IMR-90 (cell line): ENCODE measurements at regions not wholly inside any gene's neighbourhood (a gene's known extent, or its start where the extent isn't known, plus 50 kb on each side); places are given as distances from the start of the nearest gene placed in this dataset.

Experiments
- ATAC-seq: fragments of 200-7000 bp; cut with Tn5 transposase; 2 replicates; pipeline ENCODE4 v1.9.1; 2020; ENCODE audit warnings: low read depth, mild to moderate bottlenecking, moderate library complexity
- BruUV-seq: library from RNA; stranded (reverse); fragments of 400-500 nt; replicated peaks from 2 replicates; lab custom pipeline; 2021; lab: Mats Ljungman, UMichigan
- CTCF ChIA-PET: fragments of 300-600 bp; formaldehyde crosslinking; extraction: SDS; loops from one replicate; lab custom pipeline; 2021; ENCODE audit warnings: antibody characterized with exemption; lab: Yijun Ruan, JAX
- POLR2A ChIA-PET: fragments of 300-600 bp; sonication (Branson Sonifier 250); formaldehyde crosslinking; loops from one replicate; lab custom pipeline; 2022; ENCODE audit warnings: antibody characterized with exemption; ENCODE audit not compliant: unreplicated experiment; lab: Charles Lee
- DNase-seq: peaks from one replicate; pipeline ENCODE4 v3.0.0; 2013
- H2AFZ ChIP-seq: replicated peaks from 2 replicates; pipeline ENCODE3; 2013; ENCODE audit warnings: low read length, mild to moderate bottlenecking; ENCODE audit not compliant: poor library complexity
- H2AK5ac ChIP-seq: 2 replicates; pipeline ENCODE4 v1.6.1; 2013; ENCODE audit warnings: low read depth, low read length, inconsistent platforms
- H2AK9ac ChIP-seq: replicated peaks from 2 replicates; pipeline ENCODE3; 2013; ENCODE audit warnings: mild to moderate bottlenecking, low read depth, low read length, moderate library complexity; ENCODE audit not compliant: poor library complexity
- H2BK120ac ChIP-seq: 2 replicates; pipeline ENCODE4 v1.6.1; 2013; ENCODE audit warnings: low read depth, low read length, inconsistent platforms
- H2BK15ac ChIP-seq: 3 replicates; pipeline ENCODE4 v1.6.1; 2013; ENCODE audit warnings: low read depth, low read length, inconsistent platforms
- H2BK20ac ChIP-seq: 2 replicates; pipeline ENCODE4 v1.6.1; 2013; ENCODE audit warnings: low read depth, mild to moderate bottlenecking, inconsistent platforms, low read length, moderate library complexity
- H2BK5ac ChIP-seq: 2 replicates; pipeline ENCODE4 v1.6.1; 2013; ENCODE audit warnings: mild to moderate bottlenecking, low read depth, low read length, inconsistent platforms; ENCODE audit not compliant: poor library complexity, severe bottlenecking
- H3K14ac ChIP-seq: replicated peaks from 2 replicates; pipeline ENCODE4 v1.6.1; 2013; ENCODE audit warnings: low read depth, low read length, inconsistent platforms
- H3K18ac ChIP-seq: 2 replicates; pipeline ENCODE4 v1.6.1; 2013; ENCODE audit warnings: low read depth, low read length, control low read depth
- H3K23ac ChIP-seq: 2 replicates; pipeline ENCODE4 v1.6.1; 2013; ENCODE audit warnings: low read depth, low read length, inconsistent platforms
- H3K27ac ChIP-seq: 2 replicates; pipeline ENCODE4 v1.5.1; 2013; ENCODE audit warnings: mild to moderate bottlenecking, control low read depth, low read length; ENCODE audit not compliant: insufficient read depth
- H3K27me3 ChIP-seq: 2 replicates; pipeline ENCODE4 v1.6.1; 2013; ENCODE audit warnings: low read length; ENCODE audit not compliant: control insufficient read depth, insufficient read depth
- H3K36me3 ChIP-seq: 2 replicates; pipeline ENCODE4 v1.6.1; 2013; ENCODE audit warnings: low read length, mixed read lengths; ENCODE audit not compliant: control insufficient read depth, insufficient read depth
- H3K4ac ChIP-seq: 2 replicates; pipeline ENCODE4 v1.6.1; 2013; ENCODE audit warnings: low read depth, low read length, inconsistent platforms
- H3K4me1 ChIP-seq: 2 replicates; pipeline ENCODE4 v1.6.1; 2013; ENCODE audit warnings: low read length, mixed read lengths; ENCODE audit not compliant: control insufficient read depth, insufficient read depth
- H3K4me2 ChIP-seq: 2 replicates; pipeline ENCODE4 v1.6.1; 2013; ENCODE audit warnings: low read depth, mild to moderate bottlenecking, control low read depth, low read length, moderate library complexity
- H3K4me3 ChIP-seq: 2 replicates; pipeline ENCODE4 v1.5.1; 2013; ENCODE audit warnings: low read depth, mild to moderate bottlenecking, control low read depth, low read length, moderate library complexity; ENCODE audit not compliant: insufficient read depth
- H3K56ac ChIP-seq: 2 replicates; pipeline ENCODE4 v1.6.1; 2013; ENCODE audit warnings: low read length, inconsistent platforms; ENCODE audit not compliant: insufficient read depth; ENCODE audit errors: extremely low read depth
- H3K79me1 ChIP-seq, 2 experiments: 2 replicates each; pipeline ENCODE4 v1.6.1; 2013; ENCODE audit warnings: low read length in 2 of 2, inconsistent platforms in 1 of 2, low read depth in 1 of 2
- H3K9ac ChIP-seq: 2 replicates; pipeline ENCODE4 v1.6.1; 2013; ENCODE audit warnings: low read depth, low read length, control low read depth
- H3K9me1 ChIP-seq: 2 replicates; pipeline ENCODE4 v1.6.1; 2013; ENCODE audit warnings: low read length, inconsistent platforms; ENCODE audit not compliant: insufficient read depth
- H3K9me3 ChIP-seq: 2 replicates; pipeline ENCODE4 v1.6.1; 2013; ENCODE audit warnings: low read length; ENCODE audit not compliant: control insufficient read depth, insufficient read depth
- H4K20me1 ChIP-seq: 2 replicates; pipeline ENCODE4 v1.6.1; 2013; ENCODE audit warnings: low read length, inconsistent platforms; ENCODE audit not compliant: insufficient read depth
- H4K5ac ChIP-seq: 2 replicates; pipeline ENCODE4 v1.6.1; 2013; ENCODE audit warnings: mild to moderate bottlenecking, low read depth, low read length, control low read depth
- H4K8ac ChIP-seq, 2 experiments: 2 replicates each; pipeline ENCODE4 v1.6.1; 2013; ENCODE audit warnings: low read depth in 2 of 2, low read length in 2 of 2, control low read depth in 1 of 2, inconsistent platforms in 1 of 2
- H4K91ac ChIP-seq: 2 replicates; pipeline ENCODE4 v1.6.1; 2013; ENCODE audit warnings: low read depth, low read length, inconsistent platforms; ENCODE audit not compliant: insufficient read depth
- NFE2L2 ChIP-seq: fragments of 150-350 bp; IDR thresholded peaks from 2 replicates; pipeline ENCODE4 v1.6.1; 2016; ENCODE audit warnings: low read depth, mild to moderate bottlenecking, low read length
- RAD21 ChIP-seq: IDR thresholded peaks from 2 replicates; pipeline ENCODE4 v1.6.1; 2012; ENCODE audit warnings: low read length, improper control_type of control experiment
- RCOR1 ChIP-seq: IDR thresholded peaks from 2 replicates; pipeline ENCODE4 v1.6.1; 2012; ENCODE audit warnings: mild to moderate bottlenecking, low read length, improper control_type of control experiment; ENCODE audit not compliant: insufficient replicate concordance
- WGBS, 2 experiments: methylation state at CpG; one replicate each; pipeline versions ENCODE4 v1.1.5 to v1.1.7; 2013; ENCODE audit warnings: missing lambda C conversion rate in 2 of 2; ENCODE audit not compliant: insufficient read length in 1 of 2; ENCODE audit errors: extremely low coverage in 2 of 2; 5-methylcytosine and 5-hydroxymethylcytosine counted together
- dilution Hi-C: fragments of 300-500 bp; cut with HindIII; formaldehyde crosslinking; loops from one replicate; pipeline ENCODE4 v1.14.3; 2018; ENCODE audit warnings: low sequenced_read_pairs; ENCODE audit not compliant: unreplicated experiment
- in situ Hi-C: fragments of 300-500 bp; cut with MboI; formaldehyde crosslinking; loops from 3 replicates; pipeline ENCODE4 v1.14.3; 2019; ENCODE audit warnings: low sequenced_read_pairs, inconsistent platforms, mixed read lengths
- intact Hi-C: fragments of 100-400 bp; cut with micrococcal nuclease; formaldehyde crosslinking; loops from 2 replicates; pipeline ENCODE4 v1.10.0; 2022

- no peak overlapping the region for H4K5ac ChIP-seq
- H3K27me3 ChIP-seq, result peaks cover 9% of the 10 kb centered on the region
- H3K9me3 ChIP-seq, result 0 out of 2 replicates have a peak, but pooled peaks cover 1% of the 10 kb centered on the region
- intact Hi-C loops (no loop called here), dilution Hi-C loops (no loop called here), in situ Hi-C loops (no loop called here)
- no peak overlapping the region for H3K18ac ChIP-seq
- no peak overlapping the region for H4K91ac ChIP-seq
- ATAC-seq, result no peak
- no peaks in the 10 kb centered on the region for H3K36me3 ChIP-seq
- no peak overlapping the region for H3K4me2 ChIP-seq
- no peaks in the 10 kb centered on the region for H3K4me1 ChIP-seq
- no peak overlapping the region for H2AK9ac ChIP-seq
- H3K9me1 ChIP-seq, result no peaks in the 10 kb centered on the region
- no peak overlapping the region for H2BK120ac ChIP-seq
- H3K56ac ChIP-seq, result no peak overlapping the region
- no peaks in the 10 kb centered on the region for H4K20me1 ChIP-seq
- ChIA-PET CTCF (interaction anchor here (0.7 to 1.2 kb wide), 2 partner anchors 11 to 12 kb away, joined by 3 read pairs; no protein-coding TSS in a partner anchor), POLR2A (no interaction called here)
- no TSS peak for BruUV-seq
- H3K4me3 ChIP-seq, result no peak overlapping the region
- no peak overlapping the region for H3K14ac ChIP-seq
- no CpG with 5 or more reads among the region's 4 CpGs for WGBS, 2 experiments
- no peak overlapping the region for H3K27ac ChIP-seq
- H2BK5ac ChIP-seq, result no peak overlapping the region
- TF ChIP-seq RAD21 (no peak), NFE2L2 (no peak), RCOR1 (no peak)
- H2BK15ac ChIP-seq, result no peak overlapping the region
- H3K9ac ChIP-seq, result no peak overlapping the region
- no peak overlapping the region for H3K23ac ChIP-seq
- no peak for DNase-seq
- no peak overlapping the region for H2AFZ ChIP-seq
- H3K79me1 ChIP-seq, result no peaks in the 10 kb centered on the region
- H3K4ac ChIP-seq, result no peak overlapping the region
- H2BK20ac ChIP-seq, result no peak overlapping the region
- no peak overlapping the region for H4K8ac ChIP-seq
- no peak overlapping the region for H2AK5ac ChIP-seq
Observed at GRCh38 chr12:107243341-107243740, 150.0 kb upstream of the CRY1 start.
